Suprapubic skin (tissue), 4 donors: ENCODE measurements at regions not wholly inside any gene's neighbourhood (a gene's known extent, or its start where the extent isn't known, plus 50 kb on each side); places are given as distances from the start of the nearest gene placed in this dataset.

Source experiments
- EP300 ChIP-seq: sonication (generic); formaldehyde crosslinking; IDR thresholded peaks from one replicate; pipeline ENCODE4 v1.6.1; 2017; ENCODE audit warnings: antibody characterized with exemption
- POLR2A ChIP-seq, 2 donors: fragments of 450-650 bp; IDR thresholded peaks; one replicate each; pipeline ENCODE4 v1.6.1; 2017; ENCODE audit warnings: antibody characterized with exemption in 2 of 2, mild to moderate bottlenecking in 2 of 2, moderate library complexity in 2 of 2
- POLR2AphosphoS5 ChIP-seq, 3 donors: sonication (generic); formaldehyde crosslinking; IDR thresholded peaks; one replicate each; pipeline ENCODE4 v1.6.1; 2017; ENCODE audit warnings: antibody characterized with exemption in 3 of 3
- TF ChIP-seq, protein P1 (sequence below), 2 donors: fragments of 200-600 bp in 1 of 2; fragments of 450-650 bp in 1 of 2; sonication (generic) in 1 of 2; IDR thresholded peaks; one replicate each; pipeline ENCODE4 v1.5.1; 2016 to 2019; ENCODE audit warnings: antibody characterized with exemption in 2 of 2, mild to moderate bottlenecking in 1 of 2, moderate library complexity in 1 of 2

DNA sequence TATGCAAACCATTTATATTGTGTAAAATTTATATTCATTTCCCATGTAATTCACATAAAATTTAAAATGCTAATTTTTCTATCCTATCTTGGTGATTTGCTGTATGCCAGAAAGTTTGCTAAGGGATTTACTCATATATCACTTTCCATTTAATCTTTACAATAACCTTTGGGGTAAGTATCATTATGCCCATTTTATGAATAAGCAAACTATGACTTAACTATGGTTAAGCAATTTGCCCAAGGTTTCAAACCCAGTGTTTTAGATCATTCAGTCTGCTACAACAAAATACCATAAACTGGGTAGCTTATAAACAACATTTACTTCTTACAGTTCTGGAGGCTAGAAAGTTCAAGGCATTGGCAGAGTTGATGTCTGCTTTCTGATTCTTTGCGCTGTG, 246.4 kb upstream of the TMEM161B start:
- TF ChIP-seq, protein P1, sequence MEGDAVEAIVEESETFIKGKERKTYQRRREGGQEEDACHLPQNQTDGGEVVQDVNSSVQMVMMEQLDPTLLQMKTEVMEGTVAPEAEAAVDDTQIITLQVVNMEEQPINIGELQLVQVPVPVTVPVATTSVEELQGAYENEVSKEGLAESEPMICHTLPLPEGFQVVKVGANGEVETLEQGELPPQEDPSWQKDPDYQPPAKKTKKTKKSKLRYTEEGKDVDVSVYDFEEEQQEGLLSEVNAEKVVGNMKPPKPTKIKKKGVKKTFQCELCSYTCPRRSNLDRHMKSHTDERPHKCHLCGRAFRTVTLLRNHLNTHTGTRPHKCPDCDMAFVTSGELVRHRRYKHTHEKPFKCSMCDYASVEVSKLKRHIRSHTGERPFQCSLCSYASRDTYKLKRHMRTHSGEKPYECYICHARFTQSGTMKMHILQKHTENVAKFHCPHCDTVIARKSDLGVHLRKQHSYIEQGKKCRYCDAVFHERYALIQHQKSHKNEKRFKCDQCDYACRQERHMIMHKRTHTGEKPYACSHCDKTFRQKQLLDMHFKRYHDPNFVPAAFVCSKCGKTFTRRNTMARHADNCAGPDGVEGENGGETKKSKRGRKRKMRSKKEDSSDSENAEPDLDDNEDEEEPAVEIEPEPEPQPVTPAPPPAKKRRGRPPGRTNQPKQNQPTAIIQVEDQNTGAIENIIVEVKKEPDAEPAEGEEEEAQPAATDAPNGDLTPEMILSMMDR (IDR thresholded peaks at IDR 0.05) = no peak
- TF ChIP-seq POLR2A (IDR thresholded peaks at IDR 0.05) = no peak
- no peak for TF ChIP-seq EP300
- TF ChIP-seq POLR2AphosphoS5 (IDR thresholded peaks at IDR 0.05) = no peak
